T47D (cell line): ENCODE measurements at regions not wholly inside any gene's neighbourhood (a gene's known extent, or its start where the extent isn't known, plus 50 kb on each side); places are given as distances from the start of the nearest gene placed in this dataset.
A peak's percentile ranks its signal among the peaks of the same experiment; 100 is the strongest.

Source experiments
- DNase-seq, 2 experiments: peaks; one replicate each; pipeline versions ENCODE4 v3.0.0 to v3.0.0-alpha.2; 2011 to 2012; ENCODE audit warnings: low read depth in 1 of 2, low spot score in 1 of 2
- JUND ChIP-seq: IDR thresholded peaks from 2 replicates; pipeline ENCODE4 v1.6.1; 2012; ENCODE audit warnings: low read depth
- in situ Hi-C: cut with HindIII; loops from 2 replicates; pipeline ENCODE4 v1.10.0; 2016; ENCODE audit warnings: low sequenced_read_pairs, low pct_unique_long_range_greater_than_20kb

DNA sequence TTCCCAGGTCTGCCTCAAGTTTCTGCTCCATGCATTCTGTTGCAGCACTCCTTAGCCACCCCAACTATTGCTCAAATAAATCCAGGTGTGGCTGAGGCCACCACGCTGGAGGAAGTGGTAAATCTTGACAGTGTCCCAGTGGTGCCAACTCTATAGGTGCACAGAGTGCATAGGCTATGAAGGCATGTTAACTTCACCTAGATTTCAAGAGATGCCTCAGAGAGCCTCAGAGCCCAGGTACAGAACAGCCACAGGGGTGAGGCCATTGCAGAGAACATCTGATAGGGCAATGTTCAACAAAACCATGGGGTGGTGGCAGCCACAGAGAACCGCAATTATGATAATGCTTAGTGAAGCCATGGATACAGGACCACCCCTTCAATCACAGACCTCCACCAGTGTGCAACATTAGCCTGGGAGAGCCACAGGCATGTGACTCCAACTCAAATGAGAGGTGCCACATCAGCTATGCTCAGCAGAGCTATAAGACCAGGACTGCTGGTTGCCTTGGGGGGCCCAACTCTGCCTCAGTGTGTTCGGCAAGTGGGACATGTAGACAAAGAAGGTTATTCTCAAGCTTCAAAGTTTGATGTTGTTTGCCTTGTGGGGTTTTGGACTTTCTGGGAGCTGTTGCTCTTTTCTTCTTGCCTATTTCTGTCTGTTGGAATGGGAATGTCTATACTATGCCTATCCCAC, 468.7 kb downstream of the ANKRD50 start:
- in situ Hi-C loops: no loop called here
- no peak for TF ChIP-seq JUND
- DNase-seq: no peak

DNA sequence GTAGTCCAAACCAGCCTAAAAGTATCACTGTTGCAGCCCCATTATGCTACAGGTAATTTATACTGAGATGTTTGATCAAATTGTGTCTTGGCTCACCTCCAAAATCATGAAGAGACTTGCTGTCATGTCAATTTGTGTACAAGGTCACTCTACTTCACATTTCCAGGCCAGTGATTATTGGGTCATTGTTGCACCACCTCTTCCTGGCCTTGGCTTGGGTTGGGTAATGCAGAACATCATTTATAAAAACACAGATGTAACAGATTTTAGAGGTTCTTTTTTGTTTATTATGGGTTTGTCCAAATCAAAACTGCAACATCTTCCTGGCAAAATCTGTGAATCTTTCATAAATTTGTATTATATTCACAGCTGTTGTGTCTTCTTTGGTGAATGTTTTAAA, 459.5 kb downstream of the ANKRD50 start:
- in situ Hi-C loops: no loop called here
- DNase-seq: no peak
- TF ChIP-seq JUND: no peak

- peak in 1 of 2 experiments; percentile 80 for DNase-seq
- in situ Hi-C loops: no loop called here
- TF ChIP-seq JUND: no peak
Observed at GRCh38 chr4:124262211-124263179, 450.0 kb downstream of the ANKRD50 start.

- in situ Hi-C loops: no loop called here
Observed at GRCh38 chr4:124265701-124266100, 446.8 kb downstream of the ANKRD50 start.

GRCh38 chr4:124266721-124267120, 445.8 kb downstream of the ANKRD50 start:
- in situ Hi-C loops: no loop called here
- TF ChIP-seq JUND: no peak
- no peak for DNase-seq

More at GRCh38 chr4:124265701-124266100, 446.8 kb downstream of the ANKRD50 start:
- no peak for DNase-seq
- no peak for TF ChIP-seq JUND

DNA sequence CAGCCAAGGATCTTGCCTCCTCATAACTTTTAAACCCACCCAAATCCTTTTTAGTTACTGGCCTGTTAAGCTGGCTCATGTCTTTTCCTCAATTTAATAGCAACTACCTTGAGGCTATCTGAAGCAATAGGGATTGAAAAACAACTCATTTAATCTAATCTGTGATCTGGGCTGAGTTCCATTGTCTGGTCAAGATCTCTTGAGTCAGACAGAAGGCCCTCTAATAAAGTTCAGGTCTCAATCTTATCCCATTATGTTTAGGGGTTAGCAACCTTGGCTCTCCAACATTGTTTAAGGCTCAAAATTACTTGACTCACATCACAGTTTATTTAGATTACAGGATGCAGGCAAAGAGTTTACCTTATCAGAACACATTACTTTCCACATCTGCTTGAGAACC, 436.1 kb downstream of the ANKRD50 start:
- no peak for TF ChIP-seq JUND
- in situ Hi-C loops: no loop called here
- no peak for DNase-seq

- no peak for TF ChIP-seq JUND
- in situ Hi-C loops: no loop called here
Observed at GRCh38 chr4:124277691-124278090, 434.8 kb downstream of the ANKRD50 start.

GRCh38 chr4:124278477-124278876, 434.1 kb downstream of the ANKRD50 start:
- in situ Hi-C loops: no loop called here
- peak in 1 of 2 experiments; percentile 57 for DNase-seq

More at GRCh38 chr4:124277691-124278090, 434.8 kb downstream of the ANKRD50 start:
- DNase-seq: no peak

DNA sequence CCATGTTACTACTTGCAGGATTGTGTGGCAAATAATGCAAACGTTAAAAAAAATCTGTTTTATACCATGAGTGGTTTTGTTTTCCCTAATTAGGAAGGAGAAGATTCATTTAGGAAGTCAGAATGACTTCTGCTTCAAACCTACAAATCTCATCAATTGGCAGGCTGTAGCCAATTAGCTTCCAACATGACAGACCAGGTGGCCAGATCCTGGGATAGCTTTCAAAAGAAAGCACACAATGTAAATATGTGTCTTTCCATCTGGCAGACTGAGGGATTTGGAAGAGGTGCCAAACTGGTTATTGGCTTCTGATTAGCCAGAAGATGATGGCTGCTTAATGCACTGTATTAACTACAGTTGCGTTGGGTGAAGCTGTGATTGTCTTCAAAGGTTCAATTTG, 432.8 kb downstream of the ANKRD50 start:
- in situ Hi-C loops: no loop called here
- no peak for TF ChIP-seq JUND
- DNase-seq: peak in 1 of 2 experiments; percentile 77

More at GRCh38 chr4:124278477-124278876, 434.1 kb downstream of the ANKRD50 start:
- TF ChIP-seq JUND: no peak

GRCh38 chr4:124282301-124282898, 430.1 kb downstream of the ANKRD50 start:
- TF ChIP-seq JUND: no peak
- peak in 1 of 2 experiments; percentile 60 for DNase-seq
- in situ Hi-C loops: no loop called here

DNA sequence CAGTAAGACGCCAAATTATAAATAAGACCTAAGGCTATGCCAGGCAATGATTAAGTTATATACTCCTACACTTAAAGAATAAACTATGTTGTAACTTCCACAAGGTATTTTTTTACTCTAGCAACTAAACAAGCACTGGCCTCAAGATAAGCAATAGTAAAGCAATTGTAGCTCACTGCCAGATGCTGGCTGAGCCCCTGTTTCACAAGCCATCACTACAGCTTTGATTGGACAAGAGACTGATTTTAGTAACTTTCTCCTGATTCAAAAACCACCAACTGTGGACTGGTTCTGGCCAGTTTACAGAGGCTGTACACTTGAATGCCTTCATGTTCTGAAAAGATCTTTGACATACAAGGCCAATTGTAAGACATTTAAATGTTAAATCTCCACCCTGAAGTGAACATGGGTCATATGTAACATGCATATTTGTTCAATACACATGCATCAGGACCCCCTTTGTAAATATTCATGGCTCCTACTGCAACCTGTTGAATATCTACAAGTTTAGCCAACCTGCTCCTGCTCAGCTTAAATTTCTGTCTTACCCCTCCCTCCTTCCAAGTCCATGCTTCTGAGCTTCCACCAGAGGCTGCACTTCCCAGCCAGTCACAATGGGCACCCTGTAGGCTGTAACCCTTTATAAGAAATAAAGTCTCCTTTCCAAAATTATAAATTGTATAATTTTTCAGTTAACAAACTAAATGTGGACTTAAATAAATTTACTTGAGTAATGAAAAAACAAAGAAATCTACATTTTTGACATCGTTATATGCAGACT, 423.6 kb downstream of the ANKRD50 start:
- no peak for TF ChIP-seq JUND
- in situ Hi-C loops: no loop called here
- DNase-seq: no peak

- TF ChIP-seq JUND: no peak
- DNase-seq: no peak
- in situ Hi-C loops: no loop called here
Observed at GRCh38 chr4:124290678-124291077, 421.9 kb downstream of the ANKRD50 start.
